HEK293 (cell line): ENCODE measurements at regions not wholly inside any gene's neighbourhood (a gene's known extent, or its start where the extent isn't known, plus 50 kb on each side); places are given as distances from the start of the nearest gene placed in this dataset.

Experiments
- CTCF ChIA-PET: fragments of 350-600 bp; formaldehyde crosslinking; extraction: SDS; loops from one replicate; lab custom pipeline; 2021; ENCODE audit warnings: antibody characterized with exemption; lab: Yijun Ruan, JAX
- POLR2A ChIA-PET: fragments of 300-600 bp; formaldehyde crosslinking; extraction: SDS; loops from one replicate; lab custom pipeline; 2020; ENCODE audit warnings: antibody characterized with exemption, inconsistent platforms; lab: Yijun Ruan, JAX
- H3K27ac ChIP-seq: fragments of 200-500 bp; sonication (Bioruptor generic); 2 replicates; pipeline ENCODE4 v1.5.1; 2014; ENCODE audit warnings: low read depth, low read length, control low read depth, inconsistent platforms; ENCODE audit errors: extremely low read depth
- H3K36me3 ChIP-seq, 2 experiments: fragments of 200-500 bp in 1 of 2; sonication (Bioruptor generic) in 1 of 2; 1 replicate in 1 of 2; 2 replicates in 1 of 2; pipeline ENCODE4 v1.5.1; 2014 to 2017; ENCODE audit warnings: inconsistent platforms in 2 of 2, low read length in 2 of 2; ENCODE audit not compliant: control insufficient read depth in 2 of 2, insufficient read depth in 1 of 2
- H3K4me1 ChIP-seq: fragments of 200-500 bp; sonication (Bioruptor generic); 2 replicates; pipeline ENCODE4 v1.5.1; 2014; ENCODE audit warnings: mild to moderate bottlenecking, low read length, inconsistent platforms; ENCODE audit not compliant: control insufficient read depth, insufficient read depth
- H3K4me3 ChIP-seq: 2 replicates; pipeline ENCODE4 v1.5.1; 2011; ENCODE audit warnings: low read depth, mild to moderate bottlenecking, control low read depth, low read length, moderate library complexity
- H3K9me3 ChIP-seq: fragments of 200-500 bp; sonication (Bioruptor generic); 2 replicates; pipeline ENCODE4 v1.5.1; 2014; ENCODE audit warnings: low read depth, low read length, inconsistent platforms; ENCODE audit not compliant: control insufficient read depth, insufficient read depth
- KLF16 ChIP-seq: fragments of 450-650 bp; formaldehyde crosslinking; IDR thresholded peaks from 2 replicates; pipeline ENCODE4 v1.5.1; 2017; ENCODE audit warnings: missing biosample characterization, missing genetic modification characterization
- SP2 ChIP-seq: fragments of 450-650 bp; formaldehyde crosslinking; IDR thresholded peaks from 2 replicates; pipeline ENCODE4 v1.5.1; 2016; ENCODE audit warnings: missing biosample characterization, missing genetic modification characterization
- ZFP41 ChIP-seq: fragments of 450-650 bp; formaldehyde crosslinking; IDR thresholded peaks from 2 replicates; pipeline ENCODE4 v1.5.1; 2016; ENCODE audit warnings: missing biosample characterization, missing genetic modification characterization, borderline replicate concordance
- ZNF133 ChIP-seq: fragments of 450-650 bp; formaldehyde crosslinking; IDR thresholded peaks from 2 replicates; pipeline ENCODE4 v1.5.1; 2016; ENCODE audit warnings: missing biosample characterization, missing genetic modification characterization
- ZNF169 ChIP-seq: fragments of 450-650 bp; formaldehyde crosslinking; IDR thresholded peaks from 2 replicates; pipeline ENCODE4 v1.5.1; 2016; ENCODE audit warnings: missing biosample characterization, missing genetic modification characterization
- ZNF221 ChIP-seq: fragments of 450-650 bp; formaldehyde crosslinking; IDR thresholded peaks from 2 replicates; pipeline ENCODE4 v1.5.1; 2017; ENCODE audit warnings: missing biosample characterization, missing genetic modification characterization, borderline replicate concordance
- ZNF223 ChIP-seq: fragments of 450-650 bp; formaldehyde crosslinking; IDR thresholded peaks from 2 replicates; pipeline ENCODE4 v1.5.1; 2016; ENCODE audit warnings: missing biosample characterization, missing genetic modification characterization
- ZNF24 ChIP-seq: fragments of 450-650 bp; formaldehyde crosslinking; IDR thresholded peaks from 2 replicates; pipeline ENCODE4 v1.5.1; 2016; ENCODE audit warnings: missing biosample characterization, missing genetic modification characterization
- ZNF266 ChIP-seq: fragments of 450-650 bp; formaldehyde crosslinking; IDR thresholded peaks from 2 replicates; pipeline ENCODE4 v1.5.1; 2016; ENCODE audit warnings: missing biosample characterization, missing genetic modification characterization, low read depth
- ZNF292 ChIP-seq: fragments of 450-650 bp; formaldehyde crosslinking; IDR thresholded peaks from 2 replicates; pipeline ENCODE4 v1.5.1; 2016; ENCODE audit warnings: low read depth, missing biosample characterization, missing genetic modification characterization, borderline replicate concordance
- ZNF394 ChIP-seq: fragments of 450-650 bp; formaldehyde crosslinking; IDR thresholded peaks from 2 replicates; pipeline ENCODE4 v1.5.1; 2016; ENCODE audit warnings: missing biosample characterization, missing genetic modification characterization, mild to moderate bottlenecking, moderate library complexity, borderline replicate concordance
- ZNF48 ChIP-seq: fragments of 450-650 bp; formaldehyde crosslinking; IDR thresholded peaks from 2 replicates; pipeline ENCODE4 v1.5.1; 2016; ENCODE audit warnings: missing biosample characterization, missing genetic modification characterization
- ZNF555 ChIP-seq: fragments of 450-650 bp; formaldehyde crosslinking; conservative IDR thresholded peaks from 2 replicates; pipeline ENCODE4 v1.5.1; 2017; ENCODE audit warnings: missing biosample characterization, mild to moderate bottlenecking, missing genetic modification characterization, inconsistent platforms
- ZNF561 ChIP-seq: fragments of 450-650 bp; IDR thresholded peaks from 2 replicates; pipeline ENCODE4 v1.5.1; 2018; ENCODE audit warnings: missing biosample characterization, missing genetic modification characterization, borderline replicate concordance
- TF ChIP-seq, protein P1 (sequence below): fragments of 450-650 bp; formaldehyde crosslinking; IDR thresholded peaks from 2 replicates; pipeline ENCODE4 v1.5.1; 2016; ENCODE audit warnings: missing biosample characterization, missing genetic modification characterization, borderline replicate concordance
- TF ChIP-seq, protein P2 (sequence below): fragments of 450-650 bp; formaldehyde crosslinking; IDR thresholded peaks from 2 replicates; pipeline ENCODE4 v1.5.1; 2017; ENCODE audit warnings: missing biosample characterization, missing genetic modification characterization
- TF ChIP-seq, protein P3 (sequence below): fragments of 450-650 bp; formaldehyde crosslinking; IDR thresholded peaks from 2 replicates; pipeline ENCODE4 v1.5.1; 2016; ENCODE audit warnings: missing biosample characterization, missing genetic modification characterization
- TF ChIP-seq, protein P4 (sequence below): fragments of 450-650 bp; formaldehyde crosslinking; IDR thresholded peaks from 2 replicates; pipeline ENCODE4 v1.5.1; 2016; ENCODE audit warnings: missing biosample characterization, missing genetic modification characterization
- TF ChIP-seq, protein P5 (sequence below): fragments of 450-650 bp; formaldehyde crosslinking; optimal IDR thresholded peaks from 2 replicates; pipeline ENCODE3; 2016; ENCODE audit warnings: missing biosample characterization, mild to moderate bottlenecking, missing genetic modification characterization
- TF ChIP-seq, protein P6 (sequence below): fragments of 450-650 bp; formaldehyde crosslinking; IDR thresholded peaks from 2 replicates; pipeline ENCODE4 v1.5.1; 2016; ENCODE audit warnings: missing biosample characterization, missing genetic modification characterization

DNA sequence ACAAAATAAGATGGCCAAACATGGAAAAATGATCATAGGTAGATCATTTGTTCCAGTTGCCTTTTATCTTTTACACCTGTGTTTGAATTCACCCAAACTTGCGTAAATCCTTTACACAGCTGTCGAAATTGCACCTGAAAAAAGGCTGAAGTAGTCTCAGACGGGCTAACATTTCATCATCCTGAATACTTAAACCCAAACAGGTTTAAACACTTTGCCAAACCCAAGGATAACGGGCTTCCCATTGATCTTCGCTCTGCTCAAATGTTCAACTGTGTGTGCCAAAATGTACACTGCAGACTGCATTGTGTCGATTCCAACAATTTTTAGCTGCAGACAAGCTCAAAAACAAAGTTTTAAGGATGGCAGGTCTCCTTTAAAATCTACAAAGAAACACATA lies 288.7 kb upstream of the DDHD1 start (continued):
- TF ChIP-seq, protein P1, sequence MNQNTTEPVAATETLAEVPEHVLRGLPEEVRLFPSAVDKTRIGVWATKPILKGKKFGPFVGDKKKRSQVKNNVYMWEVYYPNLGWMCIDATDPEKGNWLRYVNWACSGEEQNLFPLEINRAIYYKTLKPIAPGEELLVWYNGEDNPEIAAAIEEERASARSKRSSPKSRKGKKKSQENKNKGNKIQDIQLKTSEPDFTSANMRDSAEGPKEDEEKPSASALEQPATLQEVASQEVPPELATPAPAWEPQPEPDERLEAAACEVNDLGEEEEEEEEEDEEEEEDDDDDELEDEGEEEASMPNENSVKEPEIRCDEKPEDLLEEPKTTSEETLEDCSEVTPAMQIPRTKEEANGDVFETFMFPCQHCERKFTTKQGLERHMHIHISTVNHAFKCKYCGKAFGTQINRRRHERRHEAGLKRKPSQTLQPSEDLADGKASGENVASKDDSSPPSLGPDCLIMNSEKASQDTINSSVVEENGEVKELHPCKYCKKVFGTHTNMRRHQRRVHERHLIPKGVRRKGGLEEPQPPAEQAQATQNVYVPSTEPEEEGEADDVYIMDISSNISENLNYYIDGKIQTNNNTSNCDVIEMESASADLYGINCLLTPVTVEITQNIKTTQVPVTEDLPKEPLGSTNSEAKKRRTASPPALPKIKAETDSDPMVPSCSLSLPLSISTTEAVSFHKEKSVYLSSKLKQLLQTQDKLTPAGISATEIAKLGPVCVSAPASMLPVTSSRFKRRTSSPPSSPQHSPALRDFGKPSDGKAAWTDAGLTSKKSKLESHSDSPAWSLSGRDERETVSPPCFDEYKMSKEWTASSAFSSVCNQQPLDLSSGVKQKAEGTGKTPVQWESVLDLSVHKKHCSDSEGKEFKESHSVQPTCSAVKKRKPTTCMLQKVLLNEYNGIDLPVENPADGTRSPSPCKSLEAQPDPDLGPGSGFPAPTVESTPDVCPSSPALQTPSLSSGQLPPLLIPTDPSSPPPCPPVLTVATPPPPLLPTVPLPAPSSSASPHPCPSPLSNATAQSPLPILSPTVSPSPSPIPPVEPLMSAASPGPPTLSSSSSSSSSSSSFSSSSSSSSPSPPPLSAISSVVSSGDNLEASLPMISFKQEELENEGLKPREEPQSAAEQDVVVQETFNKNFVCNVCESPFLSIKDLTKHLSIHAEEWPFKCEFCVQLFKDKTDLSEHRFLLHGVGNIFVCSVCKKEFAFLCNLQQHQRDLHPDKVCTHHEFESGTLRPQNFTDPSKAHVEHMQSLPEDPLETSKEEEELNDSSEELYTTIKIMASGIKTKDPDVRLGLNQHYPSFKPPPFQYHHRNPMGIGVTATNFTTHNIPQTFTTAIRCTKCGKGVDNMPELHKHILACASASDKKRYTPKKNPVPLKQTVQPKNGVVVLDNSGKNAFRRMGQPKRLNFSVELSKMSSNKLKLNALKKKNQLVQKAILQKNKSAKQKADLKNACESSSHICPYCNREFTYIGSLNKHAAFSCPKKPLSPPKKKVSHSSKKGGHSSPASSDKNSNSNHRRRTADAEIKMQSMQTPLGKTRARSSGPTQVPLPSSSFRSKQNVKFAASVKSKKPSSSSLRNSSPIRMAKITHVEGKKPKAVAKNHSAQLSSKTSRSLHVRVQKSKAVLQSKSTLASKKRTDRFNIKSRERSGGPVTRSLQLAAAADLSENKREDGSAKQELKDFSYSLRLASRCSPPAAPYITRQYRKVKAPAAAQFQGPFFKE (tag by site-specific recombination) = no peak
- TF ChIP-seq ZNF394 (no peak), ZNF221 (tag by site-specific recombination) (no peak), ZNF133 (tag by site-specific recombination) (no peak), ZNF561 (tag by site-specific recombination) (no peak), SP2 (tag by site-specific recombination) (no peak), ZNF48 (tag by site-specific recombination) (no peak), ZNF266 (no peak), ZNF169 (tag by site-specific recombination) (no peak)
- TF ChIP-seq, protein P2, sequence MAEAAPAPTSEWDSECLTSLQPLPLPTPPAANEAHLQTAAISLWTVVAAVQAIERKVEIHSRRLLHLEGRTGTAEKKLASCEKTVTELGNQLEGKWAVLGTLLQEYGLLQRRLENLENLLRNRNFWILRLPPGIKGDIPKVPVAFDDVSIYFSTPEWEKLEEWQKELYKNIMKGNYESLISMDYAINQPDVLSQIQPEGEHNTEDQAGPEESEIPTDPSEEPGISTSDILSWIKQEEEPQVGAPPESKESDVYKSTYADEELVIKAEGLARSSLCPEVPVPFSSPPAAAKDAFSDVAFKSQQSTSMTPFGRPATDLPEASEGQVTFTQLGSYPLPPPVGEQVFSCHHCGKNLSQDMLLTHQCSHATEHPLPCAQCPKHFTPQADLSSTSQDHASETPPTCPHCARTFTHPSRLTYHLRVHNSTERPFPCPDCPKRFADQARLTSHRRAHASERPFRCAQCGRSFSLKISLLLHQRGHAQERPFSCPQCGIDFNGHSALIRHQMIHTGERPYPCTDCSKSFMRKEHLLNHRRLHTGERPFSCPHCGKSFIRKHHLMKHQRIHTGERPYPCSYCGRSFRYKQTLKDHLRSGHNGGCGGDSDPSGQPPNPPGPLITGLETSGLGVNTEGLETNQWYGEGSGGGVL = no peak

DNA sequence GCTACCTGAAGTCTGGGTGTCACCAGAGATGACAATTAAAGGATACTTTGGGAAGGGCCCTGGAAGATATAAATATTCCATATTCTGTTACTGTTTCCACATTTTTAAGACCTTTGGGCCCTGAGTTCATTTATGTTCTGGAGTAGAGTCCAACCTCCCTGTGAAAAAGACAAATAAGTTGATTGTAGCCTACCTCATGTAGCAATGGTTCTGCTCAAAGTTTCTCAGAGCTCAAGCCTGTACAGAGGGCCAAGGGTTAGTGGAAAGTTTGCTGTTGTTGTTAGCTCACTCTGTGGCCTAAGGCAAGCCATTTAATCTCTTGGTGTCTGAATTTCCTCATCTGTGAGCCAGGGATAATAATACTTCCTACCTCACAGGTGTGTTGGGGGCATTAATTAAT lies 284.7 kb upstream of the DDHD1 start:
- Histone ChIP-seq H3K36me3 (no peaks in the 10 kb centered on the region), H3K4me3 (no peak overlapping the region), H3K9me3 (no peaks in the 10 kb centered on the region), H3K27ac (no peak overlapping the region), H3K4me1 (no peaks in the 10 kb centered on the region)
- TF ChIP-seq ZNF292 (tag by site-specific recombination) = no peak
- no peak for TF ChIP-seq ZNF24 (tag by site-specific recombination)
- TF ChIP-seq, protein P3, sequence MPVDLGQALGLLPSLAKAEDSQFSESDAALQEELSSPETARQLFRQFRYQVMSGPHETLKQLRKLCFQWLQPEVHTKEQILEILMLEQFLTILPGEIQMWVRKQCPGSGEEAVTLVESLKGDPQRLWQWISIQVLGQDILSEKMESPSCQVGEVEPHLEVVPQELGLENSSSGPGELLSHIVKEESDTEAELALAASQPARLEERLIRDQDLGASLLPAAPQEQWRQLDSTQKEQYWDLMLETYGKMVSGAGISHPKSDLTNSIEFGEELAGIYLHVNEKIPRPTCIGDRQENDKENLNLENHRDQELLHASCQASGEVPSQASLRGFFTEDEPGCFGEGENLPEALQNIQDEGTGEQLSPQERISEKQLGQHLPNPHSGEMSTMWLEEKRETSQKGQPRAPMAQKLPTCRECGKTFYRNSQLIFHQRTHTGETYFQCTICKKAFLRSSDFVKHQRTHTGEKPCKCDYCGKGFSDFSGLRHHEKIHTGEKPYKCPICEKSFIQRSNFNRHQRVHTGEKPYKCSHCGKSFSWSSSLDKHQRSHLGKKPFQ = no peak
- TF ChIP-seq, protein P4, sequence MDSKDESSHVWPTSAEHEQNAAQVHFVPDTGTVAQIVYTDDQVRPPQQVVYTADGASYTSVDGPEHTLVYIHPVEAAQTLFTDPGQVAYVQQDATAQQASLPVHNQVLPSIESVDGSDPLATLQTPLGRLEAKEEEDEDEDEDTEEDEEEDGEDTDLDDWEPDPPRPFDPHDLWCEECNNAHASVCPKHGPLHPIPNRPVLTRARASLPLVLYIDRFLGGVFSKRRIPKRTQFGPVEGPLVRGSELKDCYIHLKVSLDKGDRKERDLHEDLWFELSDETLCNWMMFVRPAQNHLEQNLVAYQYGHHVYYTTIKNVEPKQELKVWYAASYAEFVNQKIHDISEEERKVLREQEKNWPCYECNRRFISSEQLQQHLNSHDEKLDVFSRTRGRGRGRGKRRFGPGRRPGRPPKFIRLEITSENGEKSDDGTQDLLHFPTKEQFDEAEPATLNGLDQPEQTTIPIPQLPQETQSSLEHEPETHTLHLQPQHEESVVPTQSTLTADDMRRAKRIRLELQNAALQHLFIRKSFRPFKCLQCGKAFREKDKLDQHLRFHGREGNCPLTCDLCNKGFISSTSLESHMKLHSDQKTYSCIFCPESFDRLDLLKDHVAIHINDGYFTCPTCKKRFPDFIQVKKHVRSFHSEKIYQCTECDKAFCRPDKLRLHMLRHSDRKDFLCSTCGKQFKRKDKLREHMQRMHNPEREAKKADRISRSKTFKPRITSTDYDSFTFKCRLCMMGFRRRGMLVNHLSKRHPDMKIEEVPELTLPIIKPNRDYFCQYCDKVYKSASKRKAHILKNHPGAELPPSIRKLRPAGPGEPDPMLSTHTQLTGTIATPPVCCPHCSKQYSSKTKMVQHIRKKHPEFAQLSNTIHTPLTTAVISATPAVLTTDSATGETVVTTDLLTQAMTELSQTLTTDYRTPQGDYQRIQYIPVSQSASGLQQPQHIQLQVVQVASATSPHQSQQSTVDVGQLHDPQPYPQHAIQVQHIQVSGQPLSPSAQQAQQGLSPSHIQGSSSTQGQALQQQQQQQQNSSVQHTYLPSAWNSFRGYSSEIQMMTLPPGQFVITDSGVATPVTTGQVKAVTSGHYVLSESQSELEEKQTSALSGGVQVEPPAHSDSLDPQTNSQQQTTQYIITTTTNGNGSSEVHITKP (tag by site-specific recombination) = no peak
- TF ChIP-seq, protein P5, sequence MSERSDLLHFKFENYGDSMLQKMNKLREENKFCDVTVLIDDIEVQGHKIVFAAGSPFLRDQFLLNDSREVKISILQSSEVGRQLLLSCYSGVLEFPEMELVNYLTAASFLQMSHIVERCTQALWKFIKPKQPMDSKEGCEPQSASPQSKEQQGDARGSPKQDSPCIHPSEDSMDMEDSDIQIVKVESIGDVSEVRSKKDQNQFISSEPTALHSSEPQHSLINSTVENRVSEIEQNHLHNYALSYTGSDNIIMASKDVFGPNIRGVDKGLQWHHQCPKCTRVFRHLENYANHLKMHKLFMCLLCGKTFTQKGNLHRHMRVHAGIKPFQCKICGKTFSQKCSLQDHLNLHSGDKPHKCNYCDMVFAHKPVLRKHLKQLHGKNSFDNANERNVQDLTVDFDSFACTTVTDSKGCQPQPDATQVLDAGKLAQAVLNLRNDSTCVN (tag by site-specific recombination) = no peak
- TF ChIP-seq, protein P6, sequence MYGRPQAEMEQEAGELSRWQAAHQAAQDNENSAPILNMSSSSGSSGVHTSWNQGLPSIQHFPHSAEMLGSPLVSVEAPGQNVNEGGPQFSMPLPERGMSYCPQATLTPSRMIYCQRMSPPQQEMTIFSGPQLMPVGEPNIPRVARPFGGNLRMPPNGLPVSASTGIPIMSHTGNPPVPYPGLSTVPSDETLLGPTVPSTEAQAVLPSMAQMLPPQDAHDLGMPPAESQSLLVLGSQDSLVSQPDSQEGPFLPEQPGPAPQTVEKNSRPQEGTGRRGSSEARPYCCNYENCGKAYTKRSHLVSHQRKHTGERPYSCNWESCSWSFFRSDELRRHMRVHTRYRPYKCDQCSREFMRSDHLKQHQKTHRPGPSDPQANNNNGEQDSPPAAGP = no peak
- no peak for TF ChIP-seq ZNF223 (tag by site-specific recombination)
- TF ChIP-seq KLF16 (tag by site-specific recombination) = no peak
- TF ChIP-seq ZFP41 (tag by site-specific recombination) = no peak
- no peak for TF ChIP-seq ZNF555
- POLR2A ChIA-PET = no interaction called here
- CTCF ChIA-PET = no interaction called here
